GM10266 (cell line): ENCODE measurements at regions not wholly inside any gene's neighbourhood (a gene's known extent, or its start where the extent isn't known, plus 50 kb on each side); places are given as distances from the start of the nearest gene placed in this dataset.

Experiments used
- DNase-seq: peaks from one replicate; pipeline ENCODE4 v3.0.0; 2012; ENCODE audit errors: extremely low spot score
- CTCF ChIP-seq: IDR thresholded peaks from 2 replicates; pipeline ENCODE4 v1.5.1; 2012; ENCODE audit warnings: mild to moderate bottlenecking, low read depth; ENCODE audit not compliant: control insufficient read depth, insufficient read depth; ENCODE audit errors: missing control alignments

GRCh38 chr1:55932402-55932801 lies 647.0 kb downstream of the PLPP3 start:
- TF ChIP-seq CTCF = no peak
- no peak for DNase-seq

GRCh38 chr1:55931081-55931940 lies 648.1 kb downstream of the PLPP3 start:
- no peak for TF ChIP-seq CTCF
- no peak for DNase-seq

- no peak for DNase-seq
- TF ChIP-seq CTCF = no peak
Observed at GRCh38 chr1:55929652-55930051, 649.7 kb downstream of the PLPP3 start.

- TF ChIP-seq CTCF = no peak
Observed at GRCh38 chr1:55928576-55928975, 650.8 kb downstream of the PLPP3 start.

GRCh38 chr1:55927702-55928290 lies 651.6 kb downstream of the PLPP3 start:
- TF ChIP-seq CTCF = no peak
- DNase-seq = no peak

More at GRCh38 chr1:55928576-55928975, 650.8 kb downstream of the PLPP3 start:
- DNase-seq = no peak

GRCh38 chr1:55926906-55927471 lies 652.4 kb downstream of the PLPP3 start:
- DNase-seq = no peak
- no peak for TF ChIP-seq CTCF

GRCh38 chr1:55916907-55917306 lies 662.5 kb downstream of the PLPP3 start:
- no peak for DNase-seq
- TF ChIP-seq CTCF = no peak
